Astrocyte (in vitro differentiated cells and primary cell): ENCODE measurements at regions not wholly inside any gene's neighbourhood (a gene's known extent, or its start where the extent isn't known, plus 50 kb on each side); places are given as distances from the start of the nearest gene placed in this dataset.

Experiments
- DNase-seq: peaks from one replicate; pipeline ENCODE4 v3.0.0-alpha.2; 2010; ENCODE audit warnings: low read depth
- FAIRE-seq: peaks from 2 replicates; lab custom pipeline; 2011; peaks lifted over from hg19 to GRCh38; lab: Jason Lieb, UNC
- H2AFZ ChIP-seq: 2 replicates; pipeline ENCODE4 v1.6.0; 2012; ENCODE audit warnings: low read depth, low read length, inconsistent platforms
- H3K27ac ChIP-seq: 2 replicates; pipeline ENCODE4 v1.5.1; 2011; ENCODE audit warnings: low read depth, low read length, inconsistent platforms
- H3K27me3 ChIP-seq: 2 replicates; pipeline ENCODE4 v1.6.0; 2011; ENCODE audit warnings: low read length, inconsistent platforms; ENCODE audit not compliant: insufficient read depth
- H3K36me3 ChIP-seq: 2 replicates; pipeline ENCODE4 v1.5.1; 2011; ENCODE audit warnings: low read length, inconsistent platforms; ENCODE audit not compliant: insufficient read depth
- H3K4me1 ChIP-seq: 2 replicates; pipeline ENCODE4 v1.5.1; 2011; ENCODE audit warnings: low read length, inconsistent platforms; ENCODE audit not compliant: insufficient read depth
- H3K4me2 ChIP-seq: 2 replicates; pipeline ENCODE4 v1.6.0; 2012; ENCODE audit warnings: low read length, inconsistent platforms
- H3K4me3 ChIP-seq: 2 replicates; pipeline ENCODE4 v1.5.1; 2011; ENCODE audit warnings: low read depth, mild to moderate bottlenecking, low read length, inconsistent platforms; ENCODE audit not compliant: insufficient read depth
- H3K79me2 ChIP-seq: 2 replicates; pipeline ENCODE4 v1.6.0; 2012; ENCODE audit warnings: mild to moderate bottlenecking, low read length, inconsistent platforms; ENCODE audit not compliant: insufficient read depth
- H3K9ac ChIP-seq: 2 replicates; pipeline ENCODE4 v1.6.0; 2012; ENCODE audit warnings: mild to moderate bottlenecking, low read length, inconsistent platforms
- H3K9me3 ChIP-seq: 2 replicates; pipeline ENCODE4 v1.5.1; 2012; ENCODE audit warnings: low read depth, mild to moderate bottlenecking, low read length, inconsistent platforms; ENCODE audit not compliant: insufficient read depth
- H4K20me1 ChIP-seq: 2 replicates; pipeline ENCODE4 v1.6.0; 2012; ENCODE audit warnings: low read length, inconsistent platforms; ENCODE audit not compliant: insufficient read depth
- H3K27ac Mint-ChIP-seq: one replicate; pipeline ENCODE4 v1.8.0; 2021; ENCODE audit warnings: mild to moderate bottlenecking, mixed read lengths; ENCODE audit not compliant: unreplicated experiment
- H3K27me3 Mint-ChIP-seq: one replicate; pipeline ENCODE4 v1.8.0; 2021; ENCODE audit warnings: low read depth, mixed read lengths; ENCODE audit not compliant: unreplicated experiment
- H3K36me3 Mint-ChIP-seq: one replicate; pipeline ENCODE4 v1.8.0; 2021; ENCODE audit warnings: low read depth, mixed read lengths; ENCODE audit not compliant: unreplicated experiment
- H3K4me1 Mint-ChIP-seq: one replicate; pipeline ENCODE4 v1.8.0; 2021; ENCODE audit warnings: low read depth, mixed read lengths; ENCODE audit not compliant: unreplicated experiment
- H3K4me3 Mint-ChIP-seq: one replicate; pipeline ENCODE4 v1.8.0; 2021; ENCODE audit warnings: mild to moderate bottlenecking, moderate library complexity, mixed read lengths; ENCODE audit not compliant: unreplicated experiment
- H3K9me3 Mint-ChIP-seq: one replicate; pipeline ENCODE4 v1.8.0; 2021; ENCODE audit warnings: mild to moderate bottlenecking, mixed read lengths; ENCODE audit not compliant: unreplicated experiment
- EZH2 ChIP-seq: IDR thresholded peaks from 2 replicates; pipeline ENCODE4 v1.6.1; 2012; ENCODE audit warnings: mild to moderate bottlenecking, low read length, inconsistent platforms; ENCODE audit not compliant: insufficient read depth
- TF ChIP-seq, protein P1 (sequence below): IDR thresholded peaks from 2 replicates; pipeline ENCODE4 v1.5.1; 2011; ENCODE audit warnings: low read depth, mild to moderate bottlenecking, inconsistent platforms, low read length, moderate library complexity; ENCODE audit not compliant: insufficient read depth

DNA sequence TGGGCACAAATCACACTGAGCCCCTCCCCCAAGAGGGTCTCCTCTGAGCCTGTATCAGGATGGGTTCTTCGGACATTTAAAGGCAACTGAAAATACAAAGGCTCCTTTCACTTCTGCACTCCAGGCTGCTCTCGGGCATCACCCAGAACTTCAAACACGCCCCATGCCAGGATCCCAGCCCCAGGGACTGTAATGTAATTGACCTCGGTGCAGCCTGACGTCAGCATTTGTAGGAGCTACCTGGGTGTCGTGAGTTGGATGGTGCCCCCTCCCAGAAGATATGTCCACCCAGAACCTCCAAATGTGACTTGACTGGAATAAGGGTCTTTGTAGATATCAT, 95.2 kb downstream of the PSMG1 start:
- Histone ChIP-seq H2AFZ (peak overlapping the region; percentile 43), H3K4me1 (peaks cover 10% of the 10 kb centered on the region), H3K79me2 (no peaks in the 10 kb centered on the region), H3K4me2 (peak overlapping the region; percentile 50), H3K4me3 (peak overlapping the region; percentile 21), H3K36me3 (no peaks in the 10 kb centered on the region), H3K9ac (peak overlapping the region; percentile 31), H4K20me1 (no peaks in the 10 kb centered on the region), H3K27me3 (peaks cover 18% of the 10 kb centered on the region), H3K27ac (no peak overlapping the region), H3K9me3 (peaks cover 4% of the 10 kb centered on the region)
- Mint-ChIP-seq H3K27ac (no peak overlapping the region), H3K4me3 (no peak overlapping the region), H3K9me3 (peaks cover 3% of the 10 kb centered on the region), H3K4me1 (no peaks in the 10 kb centered on the region), H3K27me3 (peaks cover 30% of the 10 kb centered on the region), H3K36me3 (peaks cover 6% of the 10 kb centered on the region)
- DNase-seq (no peak), FAIRE-seq (no peak)
- TF ChIP-seq, protein P1, sequence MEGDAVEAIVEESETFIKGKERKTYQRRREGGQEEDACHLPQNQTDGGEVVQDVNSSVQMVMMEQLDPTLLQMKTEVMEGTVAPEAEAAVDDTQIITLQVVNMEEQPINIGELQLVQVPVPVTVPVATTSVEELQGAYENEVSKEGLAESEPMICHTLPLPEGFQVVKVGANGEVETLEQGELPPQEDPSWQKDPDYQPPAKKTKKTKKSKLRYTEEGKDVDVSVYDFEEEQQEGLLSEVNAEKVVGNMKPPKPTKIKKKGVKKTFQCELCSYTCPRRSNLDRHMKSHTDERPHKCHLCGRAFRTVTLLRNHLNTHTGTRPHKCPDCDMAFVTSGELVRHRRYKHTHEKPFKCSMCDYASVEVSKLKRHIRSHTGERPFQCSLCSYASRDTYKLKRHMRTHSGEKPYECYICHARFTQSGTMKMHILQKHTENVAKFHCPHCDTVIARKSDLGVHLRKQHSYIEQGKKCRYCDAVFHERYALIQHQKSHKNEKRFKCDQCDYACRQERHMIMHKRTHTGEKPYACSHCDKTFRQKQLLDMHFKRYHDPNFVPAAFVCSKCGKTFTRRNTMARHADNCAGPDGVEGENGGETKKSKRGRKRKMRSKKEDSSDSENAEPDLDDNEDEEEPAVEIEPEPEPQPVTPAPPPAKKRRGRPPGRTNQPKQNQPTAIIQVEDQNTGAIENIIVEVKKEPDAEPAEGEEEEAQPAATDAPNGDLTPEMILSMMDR: no peak
- no peak for TF ChIP-seq EZH2

DNA sequence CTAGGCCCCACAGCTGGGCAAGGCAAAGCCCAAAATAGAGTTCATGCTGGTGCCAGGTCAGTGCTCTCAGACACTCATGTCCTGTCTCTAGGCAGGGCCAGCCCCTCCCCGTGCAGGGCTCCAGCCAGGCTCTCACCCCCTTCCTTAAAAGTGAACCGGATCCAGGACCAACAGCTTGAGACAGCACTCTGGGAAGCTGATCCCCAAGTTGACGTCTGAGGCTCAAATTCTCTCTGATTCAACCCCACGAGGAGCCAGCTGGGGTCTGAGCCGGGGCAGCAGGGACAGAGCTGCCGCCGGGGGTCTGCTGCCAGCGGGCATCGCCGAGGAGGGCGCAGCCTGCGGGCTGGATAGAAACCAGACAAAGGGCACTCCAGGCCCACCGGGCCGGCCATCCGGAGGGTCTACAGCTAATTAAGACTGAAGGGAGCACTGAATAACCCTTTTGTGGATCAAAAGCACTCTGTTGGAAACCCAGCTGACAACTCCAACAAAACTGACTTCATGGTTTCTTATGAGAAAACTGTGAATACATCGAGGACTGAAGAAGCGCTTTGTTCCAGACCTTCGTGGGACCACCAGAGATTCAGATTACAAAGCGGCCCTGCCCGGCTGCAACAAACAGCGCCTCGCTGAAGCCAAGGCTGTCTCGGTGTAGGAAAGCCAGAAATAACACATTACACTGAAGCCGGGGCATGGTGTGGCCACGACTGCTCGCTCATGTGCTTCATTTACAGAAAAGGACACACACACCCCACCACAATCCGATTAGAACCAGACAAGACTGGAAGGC, 95.8 kb downstream of the PSMG1 start:
- Histone ChIP-seq H3K27ac (no peak overlapping the region), H3K4me2 (peak overlapping the region; percentile 50), H3K4me1 (peaks cover 10% of the 10 kb centered on the region), H3K36me3 (no peaks in the 10 kb centered on the region), H3K79me2 (no peaks in the 10 kb centered on the region), H3K9ac (peak overlapping the region; percentile 31), H2AFZ (peak overlapping the region; percentile 43), H3K9me3 (peaks cover 4% of the 10 kb centered on the region), H4K20me1 (no peaks in the 10 kb centered on the region), H3K4me3 (peak overlapping the region; percentile 21), H3K27me3 (peaks cover 21% of the 10 kb centered on the region)
- Mint-ChIP-seq H3K27ac (no peak overlapping the region), H3K36me3 (peaks cover 6% of the 10 kb centered on the region), H3K27me3 (peaks cover 32% of the 10 kb centered on the region), H3K4me3 (no peak overlapping the region), H3K9me3 (peaks cover 3% of the 10 kb centered on the region), H3K4me1 (no peaks in the 10 kb centered on the region)
- no peak for TF ChIP-seq EZH2
- TF ChIP-seq, protein P1: no peak
- peak; percentile 24 for DNase-seq
- FAIRE-seq: no peak

DNA sequence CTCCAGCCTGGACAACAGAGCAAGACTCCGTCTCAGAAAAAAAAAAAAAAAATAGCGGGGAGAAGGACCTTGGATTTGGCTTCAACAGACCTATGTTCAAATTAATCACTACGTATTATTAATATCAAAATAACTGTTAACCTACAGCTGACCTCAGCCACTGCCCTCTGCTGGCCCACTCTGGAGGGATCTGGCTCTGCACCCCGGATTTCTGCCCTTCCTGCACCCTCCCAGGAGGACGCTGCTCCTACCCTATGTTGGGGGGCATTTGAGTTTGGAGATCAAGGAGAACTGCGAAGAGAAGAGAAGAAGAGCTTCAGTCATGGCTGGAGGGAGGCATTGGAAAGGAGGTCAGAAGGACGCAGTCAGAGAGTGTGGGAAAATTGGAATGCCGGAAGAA, 96.7 kb downstream of the PSMG1 start:
- Histone ChIP-seq H3K4me2 (no peak overlapping the region), H2AFZ (no peak overlapping the region), H3K4me1 (peaks cover 10% of the 10 kb centered on the region), H3K27ac (no peak overlapping the region), H3K36me3 (no peaks in the 10 kb centered on the region), H3K4me3 (no peak overlapping the region), H3K9ac (no peak overlapping the region), H3K27me3 (peaks cover 29% of the 10 kb centered on the region), H4K20me1 (no peaks in the 10 kb centered on the region), H3K9me3 (peaks cover 4% of the 10 kb centered on the region), H3K79me2 (no peaks in the 10 kb centered on the region)
- H3K4me3 Mint-ChIP-seq: no peak overlapping the region
- H3K9me3 Mint-ChIP-seq: peaks cover 3% of the 10 kb centered on the region
- H3K4me1 Mint-ChIP-seq: no peaks in the 10 kb centered on the region
- no peak for DNase-seq
- H3K36me3 Mint-ChIP-seq: peaks cover 6% of the 10 kb centered on the region
- TF ChIP-seq EZH2: no peak
- TF ChIP-seq, protein P1: no peak
- H3K27ac Mint-ChIP-seq: no peak overlapping the region
- no peak for FAIRE-seq
- peaks cover 36% of the 10 kb centered on the region for H3K27me3 Mint-ChIP-seq
